GM18868 (cell line): ENCODE measurements at regions not wholly inside any gene's neighbourhood (a gene's known extent, or its start where the extent isn't known, plus 50 kb on each side); places are given as distances from the start of the nearest gene placed in this dataset.
A peak's percentile ranks its signal among the peaks of the same experiment; 100 is the strongest.

Experiments
- ATAC-seq: cut with Tn5 transposase; IDR thresholded peaks from one replicate; pipeline ENCODE4 v1.9.1; 2021; ENCODE audit warnings: mild to moderate bottlenecking, moderate library complexity; ENCODE audit not compliant: unreplicated experiment

- ATAC-seq: no peak
These were observed 84.4 kb upstream of the SYPL1 start for GRCh38 chr7:106196460-106197021.

- no peak for ATAC-seq
These were observed 81.5 kb upstream of the SYPL1 start for GRCh38 chr7:106193661-106194060.

GRCh38 chr7:106190589-106191330 lies 78.6 kb upstream of the SYPL1 start:
- ATAC-seq: no peak

- ATAC-seq: no peak
These were observed 75.7 kb upstream of the SYPL1 start for GRCh38 chr7:106187613-106188350.

GRCh38 chr7:106185719-106186118 lies 73.6 kb upstream of the SYPL1 start:
- no peak for ATAC-seq

GRCh38 chr7:106183952-106184351 lies 71.8 kb upstream of the SYPL1 start:
- no peak for ATAC-seq

GRCh38 chr7:106182904-106183303 lies 70.8 kb upstream of the SYPL1 start:
- ATAC-seq: no peak

GRCh38 chr7:106181658-106182265 lies 69.7 kb upstream of the SYPL1 start:
- ATAC-seq: no peak

- no peak for ATAC-seq
These were observed 68.6 kb upstream of the SYPL1 start for GRCh38 chr7:106180721-106181120.

- ATAC-seq: no peak
These were observed 67.1 kb upstream of the SYPL1 start for GRCh38 chr7:106179256-106179655.

GRCh38 chr7:106178593-106179134 lies 66.6 kb upstream of the SYPL1 start:
- ATAC-seq: peak; percentile 36

- no peak for ATAC-seq
These were observed 65.9 kb upstream of the SYPL1 start for GRCh38 chr7:106177738-106178592.

- no peak for ATAC-seq
These were observed 65.2 kb upstream of the SYPL1 start for GRCh38 chr7:106177300-106177690.

GRCh38 chr7:106176414-106177299 lies 64.5 kb upstream of the SYPL1 start:
- ATAC-seq: peak; percentile 59

- ATAC-seq: no peak
These were observed 63.4 kb upstream of the SYPL1 start for GRCh38 chr7:106175507-106175906.

GRCh38 chr7:106170651-106171050 lies 58.5 kb upstream of the SYPL1 start:
- ATAC-seq: no peak

- ATAC-seq: no peak
These were observed 57.9 kb upstream of the SYPL1 start for GRCh38 chr7:106169821-106170610.

GRCh38 chr7:106167439-106168136 lies 55.5 kb upstream of the SYPL1 start:
- no peak for ATAC-seq
